H1 (cell line): ENCODE measurements at regions not wholly inside any gene's neighbourhood (a gene's known extent, or its start where the extent isn't known, plus 50 kb on each side); places are given as distances from the start of the nearest gene placed in this dataset.

Source experiments
- CTCF ChIA-PET: fragments of 300-600 bp; sonication (Branson Sonifier 250); formaldehyde crosslinking; loops from one replicate; lab custom pipeline; 2021; ENCODE audit not compliant: partially characterized antibody; lab: Charles Lee
- POLR2A ChIA-PET: fragments of 300-600 bp; sonication (Branson Sonifier 250); formaldehyde crosslinking; loops from one replicate; lab custom pipeline; 2021; ENCODE audit warnings: inconsistent platforms; ENCODE audit not compliant: partially characterized antibody; lab: Charles Lee
- DNase-seq, 2 experiments: peaks; one replicate each; pipeline versions ENCODE4 v3.0.0 to v3.0.0-alpha.2; 2010 to 2022; ENCODE audit warnings: low spot score in 2 of 2, low read depth in 1 of 2, mixed read lengths in 1 of 2
- FAIRE-seq: peaks from 2 replicates; lab custom pipeline; 2011; peaks lifted over from hg19 to GRCh38; lab: Jason Lieb, UNC
- H2AFZ ChIP-seq: 2 replicates; pipeline ENCODE4 v1.8.1; 2012; ENCODE audit warnings: low read length, inconsistent platforms
- H2AK5ac ChIP-seq: 2 replicates; pipeline ENCODE4 v1.6.1; 2013; ENCODE audit warnings: low read depth, low read length
- H2BK120ac ChIP-seq: replicated peaks from 2 replicates; pipeline ENCODE3; 2013; ENCODE audit warnings: low read depth, low read length, inconsistent platforms
- H2BK12ac ChIP-seq: 2 replicates; pipeline ENCODE4 v1.6.1; 2013; ENCODE audit warnings: low read depth, low read length
- H2BK15ac ChIP-seq: 2 replicates; pipeline ENCODE4 v1.6.1; 2013; ENCODE audit warnings: low read length
- H2BK20ac ChIP-seq: 2 replicates; pipeline ENCODE4 v1.6.1; 2013; ENCODE audit warnings: low read length
- H2BK5ac ChIP-seq: 2 replicates; pipeline ENCODE4 v1.6.1; 2013; ENCODE audit warnings: low read depth, low read length
- H3K14ac ChIP-seq: 2 replicates; pipeline ENCODE4 v1.6.1; 2013; ENCODE audit warnings: inconsistent platforms; ENCODE audit not compliant: insufficient read length
- H3K18ac ChIP-seq: 2 replicates; pipeline ENCODE4 v1.6.1; 2013; ENCODE audit warnings: low read length; ENCODE audit errors: extremely low read depth
- H3K23ac ChIP-seq: 2 replicates; pipeline ENCODE4 v1.6.1; 2013; ENCODE audit warnings: inconsistent platforms; ENCODE audit not compliant: insufficient read length
- H3K23me2 ChIP-seq: 2 replicates; pipeline ENCODE4 v1.6.1; 2013; ENCODE audit warnings: low read depth, low read length
- H3K27ac ChIP-seq: 2 replicates; pipeline ENCODE4 v1.6.1; 2011; ENCODE audit warnings: low read depth, low read length, inconsistent platforms
- H3K27me3 ChIP-seq, 4 experiments: replicated peaks in 1 of 4; 1 replicate in 1 of 4; 2 replicates in 3 of 4; pipeline versions ENCODE4 v1.6.1 to v1.8.1; 2011 to 2013; ENCODE audit warnings: low read length in 3 of 4, mild to moderate bottlenecking in 3 of 4, inconsistent platforms in 2 of 4, mixed read lengths in 2 of 4, moderate library complexity in 1 of 4; ENCODE audit not compliant: control insufficient read depth in 3 of 4, insufficient read depth in 3 of 4; ENCODE audit errors: extremely low read depth in 1 of 4
- H3K36me3 ChIP-seq, 4 experiments: 2 replicates each; pipeline versions ENCODE4 v1.6.1 to v1.8.1; 2011 to 2013; ENCODE audit warnings: mild to moderate bottlenecking in 4 of 4, low read length in 3 of 4, moderate library complexity in 2 of 4, control low read depth in 1 of 4, inconsistent platforms in 1 of 4; ENCODE audit not compliant: insufficient read depth in 4 of 4, control insufficient read depth in 2 of 4
- H3K4ac ChIP-seq: replicated peaks from 2 replicates; pipeline ENCODE3; 2013; ENCODE audit warnings: low read length, low read depth, mixed read lengths, inconsistent platforms; ENCODE audit not compliant: insufficient read length
- H3K4me1 ChIP-seq, 4 experiments: replicated peaks in 1 of 4; 1 replicate in 1 of 4; 2 replicates in 3 of 4; pipeline versions ENCODE4 v1.6.1 to v1.8.1; 2011 to 2013; ENCODE audit warnings: low read length in 3 of 4, inconsistent platforms in 2 of 4, mixed read lengths in 1 of 4; ENCODE audit not compliant: insufficient read depth in 4 of 4, control insufficient read depth in 3 of 4
- H3K4me2 ChIP-seq, 2 experiments: 2 replicates each; pipeline versions ENCODE4 v1.6.1 to v1.8.1; 2011 to 2013; ENCODE audit warnings: low read depth in 2 of 2, low read length in 2 of 2, control low read depth in 1 of 2, inconsistent platforms in 1 of 2, mild to moderate bottlenecking in 1 of 2; ENCODE audit not compliant: insufficient read depth in 1 of 2
- H3K4me3 ChIP-seq, 4 experiments: fragments of 200-600, 300-600 bp in 1 of 4; sonication (generic), shearing (Covaris generic), sonication (Bioruptor Twin) in 1 of 4; 2 replicates each; pipeline versions ENCODE4 v1.5.1 to v1.8.1; 2011 to 2016; ENCODE audit warnings: low read length in 4 of 4, low read depth in 3 of 4, control low read depth in 2 of 4, inconsistent platforms in 2 of 4, mild to moderate bottlenecking in 2 of 4, mixed read lengths in 1 of 4, moderate library complexity in 1 of 4; ENCODE audit not compliant: insufficient read depth in 2 of 4; ENCODE audit errors: extremely low read depth in 1 of 4
- H3K56ac ChIP-seq: replicated peaks from 2 replicates; pipeline ENCODE3; 2013; ENCODE audit warnings: low read depth, mild to moderate bottlenecking, mixed read lengths, low read length, inconsistent platforms; ENCODE audit not compliant: insufficient read length
- H3K79me1 ChIP-seq: 2 replicates; pipeline ENCODE4 v1.6.1; 2013; ENCODE audit warnings: low read depth, low read length, control low read depth
- H3K79me2 ChIP-seq, 2 experiments: 2 replicates each; pipeline versions ENCODE4 v1.6.1 to v1.8.1; 2012 to 2013; ENCODE audit warnings: low read length in 2 of 2, mild to moderate bottlenecking in 2 of 2, inconsistent platforms in 1 of 2; ENCODE audit not compliant: insufficient read depth in 2 of 2, control insufficient read depth in 1 of 2
- H3K9ac ChIP-seq, 4 experiments: replicated peaks in 1 of 4; 1 replicate in 1 of 4; 2 replicates in 3 of 4; pipeline versions ENCODE4 v1.6.1 to v1.8.1; 2011 to 2013; ENCODE audit warnings: low read depth in 3 of 4, low read length in 3 of 4, control low read depth in 2 of 4, mild to moderate bottlenecking in 2 of 4, moderate library complexity in 2 of 4, inconsistent platforms in 1 of 4; ENCODE audit errors: extremely low read depth in 1 of 4
- H3K9me3 ChIP-seq, 2 experiments: 2 replicates each; pipeline versions ENCODE4 v1.6.1 to v1.8.1; 2012 to 2013; ENCODE audit warnings: mild to moderate bottlenecking in 2 of 2, moderate library complexity in 2 of 2, control low read depth in 1 of 2, inconsistent platforms in 1 of 2, low read depth in 1 of 2, low read length in 1 of 2, mixed read lengths in 1 of 2; ENCODE audit not compliant: insufficient read depth in 2 of 2
- H4K20me1 ChIP-seq, 2 experiments: replicated peaks in 1 of 2; 2 replicates each; pipeline versions ENCODE3 to v1.8.1; 2011 to 2013; ENCODE audit warnings: inconsistent platforms in 2 of 2, low read length in 2 of 2, mild to moderate bottlenecking in 1 of 2; ENCODE audit not compliant: insufficient read depth in 2 of 2, control insufficient read depth in 1 of 2
- H4K5ac ChIP-seq: 2 replicates; pipeline ENCODE4 v1.6.1; 2013; ENCODE audit warnings: low read length, low read depth, mixed read lengths, inconsistent platforms; ENCODE audit not compliant: insufficient read length
- H4K8ac ChIP-seq: 2 replicates; pipeline ENCODE4 v1.8.0; 2013; ENCODE audit warnings: mild to moderate bottlenecking, moderate library complexity, low read length, inconsistent platforms; ENCODE audit not compliant: insufficient read depth; ENCODE audit errors: extremely low read depth
- H4K91ac ChIP-seq: replicated peaks from 2 replicates; pipeline ENCODE3; 2013; ENCODE audit warnings: low read length, mixed read lengths, inconsistent platforms; ENCODE audit not compliant: insufficient read length
- NANOG ChIP-seq: IDR thresholded peaks from 2 replicates; pipeline ENCODE4 v1.6.1; 2011; ENCODE audit warnings: low read length, low read depth, mild to moderate bottlenecking, inconsistent platforms; ENCODE audit not compliant: insufficient read depth, poor library complexity, severe bottlenecking
- WGBS, 2 experiments: shearing (Covaris generic) in 1 of 2; methylation state at CpG; one replicate each; pipeline versions ENCODE4 v1.1.6 to v1.1.7; 2013 to 2015; ENCODE audit warnings: low lambda C conversion rate in 2 of 2, mixed read lengths in 2 of 2, inconsistent platforms in 1 of 2, low coverage in 1 of 2, missing lambda C conversion rate in 1 of 2; ENCODE audit not compliant: insufficient replicate concordance in 2 of 2, insufficient coverage in 1 of 2, insufficient read length in 1 of 2; ENCODE audit errors: extremely low coverage in 1 of 2, missing lambda C conversion rate in 1 of 2; 5-methylcytosine and 5-hydroxymethylcytosine counted together

GRCh38 chr2:217612920-217613319 is 389.9 kb downstream of the TNS1 start:
- H3K23me2 ChIP-seq: no peaks in the 10 kb centered on the region
- H4K5ac ChIP-seq: no peak overlapping the region
- H3K4me2 ChIP-seq: no peak overlapping the region
- no peak overlapping the region for H3K4ac ChIP-seq
- H2BK12ac ChIP-seq: no peak overlapping the region
- H2BK5ac ChIP-seq: no peak overlapping the region
- H2BK20ac ChIP-seq: no peak overlapping the region
- H2BK15ac ChIP-seq: no peak overlapping the region
- H2AFZ ChIP-seq: no peak overlapping the region
- H4K8ac ChIP-seq: peak overlapping the region; percentile 11; the same call in 1 of the 2 replicates
- H3K56ac ChIP-seq: no peak overlapping the region
- H4K91ac ChIP-seq: no peak overlapping the region
- peaks cover 0 to 3% (median 0%) of the 10 kb centered on the region in 4 experiments; a peak in 2 of 7 replicates for H3K4me1 ChIP-seq
- 92% methylated on average over 9 of the region's 9 CpGs; no CpG with 5 or more reads in 1 of the 2 experiments for WGBS, 2 experiments
- TF ChIP-seq NANOG: no peak
- no peaks in the 10 kb centered on the region; a peak in 1 of 7 replicates for H3K27me3 ChIP-seq
- H3K14ac ChIP-seq: no peak overlapping the region
- no peaks in the 10 kb centered on the region for H3K36me3 ChIP-seq
- H3K9me3 ChIP-seq: no peaks in the 10 kb centered on the region
- H3K27ac ChIP-seq: no peak overlapping the region
- H3K79me2 ChIP-seq: no peaks in the 10 kb centered on the region
- H4K20me1 ChIP-seq: no peaks in the 10 kb centered on the region
- H2BK120ac ChIP-seq: no peak overlapping the region
- no peaks in the 10 kb centered on the region for H3K79me1 ChIP-seq
- H3K9ac ChIP-seq: no peak overlapping the region
- ChIA-PET POLR2A (no interaction called here), CTCF (interaction anchor here (0.6 kb wide), 1 partner anchor 103 kb away, joined by 4 read pairs; no protein-coding TSS in a partner anchor)
- H2AK5ac ChIP-seq: no peak overlapping the region
- no peak for DNase-seq
- H3K4me3 ChIP-seq: no peak overlapping the region
- FAIRE-seq: no peak
- H3K23ac ChIP-seq: no peak overlapping the region
- no peak overlapping the region for H3K18ac ChIP-seq
